T-cell (primary cell): ENCODE measurements at regions not wholly inside any gene's neighbourhood (a gene's known extent, or its start where the extent isn't known, plus 50 kb on each side); places are given as distances from the start of the nearest gene placed in this dataset.

Experiments used
- ATAC-seq, 4 experiments: fragments of 200-7000 bp in 3 of 4; fragments of 150-1000 bp in 1 of 4; cut with Tn5 transposase; replicated peaks in 1 of 4; 1 replicate in 3 of 4; 2 replicates in 1 of 4; pipeline ENCODE4 v1.10.0; 2021; ENCODE audit warnings: moderate library complexity in 3 of 4, mild to moderate bottlenecking in 2 of 4, moderate number of reproducible peaks in 1 of 4
- CTCF ChIA-PET, 2 donors: fragments of 300-600 bp; sonication (Branson Sonifier 250); formaldehyde crosslinking; loops; one replicate each; lab custom pipeline; 2022; ENCODE audit warnings: antibody characterized with exemption in 2 of 2; lab: Charles Lee
- POLR2A ChIA-PET, 2 donors: fragments of 300-600 bp; sonication (Branson Sonifier 250); formaldehyde crosslinking; loops; one replicate each; lab custom pipeline; 2022; ENCODE audit warnings: antibody characterized with exemption in 2 of 2; lab: Charles Lee
- DNase-seq, 35 experiments: peaks; one replicate each; pipeline versions ENCODE4 v3.0.0 to v3.0.0-alpha.2; 2013 to 2023
- H3K27ac ChIP-seq: one replicate; pipeline ENCODE4 v1.5.1; 2013; ENCODE audit warnings: low read length
- H3K27me3 ChIP-seq, 2 experiments: replicated peaks in 1 of 2; 1 replicate in 1 of 2; 2 replicates in 1 of 2; pipeline versions ENCODE4 v1.6.1 to v1.7.0; 2013; ENCODE audit warnings: low read length in 1 of 2, mixed read lengths in 1 of 2; ENCODE audit not compliant: control insufficient read depth in 2 of 2, insufficient read depth in 2 of 2; ENCODE audit errors: extremely low read depth in 1 of 2
- H3K36me3 ChIP-seq, 2 donors: 1 replicate in 1 of 2; 2 replicates in 1 of 2; pipeline versions ENCODE4 v1.6.1 to v1.7.0; 2013; ENCODE audit warnings: low read length in 1 of 2; ENCODE audit not compliant: control insufficient read depth in 2 of 2, insufficient read depth in 1 of 2; ENCODE audit errors: extremely low read depth in 1 of 2
- H3K4me1 ChIP-seq, 2 experiments: 1 replicate in 1 of 2; 2 replicates in 1 of 2; pipeline versions ENCODE4 v1.6.1 to v1.7.0; 2013; ENCODE audit warnings: low read length in 2 of 2, mixed read lengths in 1 of 2; ENCODE audit not compliant: insufficient read depth in 2 of 2, control insufficient read depth in 1 of 2; ENCODE audit errors: extremely low read depth in 1 of 2
- H3K4me3 ChIP-seq, 2 donors: 1 replicate in 1 of 2; 2 replicates in 1 of 2; pipeline versions ENCODE4 v1.5.1 to v1.7.0; 2013; ENCODE audit warnings: mild to moderate bottlenecking in 2 of 2, low read length in 1 of 2, moderate library complexity in 1 of 2; ENCODE audit not compliant: control insufficient read depth in 1 of 2; ENCODE audit errors: extremely low read depth in 1 of 2
- H3K9me3 ChIP-seq: 2 replicates; pipeline ENCODE4 v1.7.0; 2013
- H3K27ac Mint-ChIP-seq, 2 donors: one replicate each; pipeline ENCODE4 v1.8.0; 2020 to 2021; ENCODE audit warnings: mild to moderate bottlenecking in 2 of 2, mixed read lengths in 2 of 2
- H3K27me3 Mint-ChIP-seq, 2 donors: one replicate each; pipeline ENCODE4 v1.8.0; 2021 to 2022; ENCODE audit warnings: mixed read lengths in 2 of 2
- H3K36me3 Mint-ChIP-seq: one replicate; pipeline ENCODE4 v1.8.0; 2021; ENCODE audit warnings: mixed read lengths
- H3K4me1 Mint-ChIP-seq, 3 donors: one replicate each; pipeline ENCODE4 v1.8.0; 2020 to 2022; ENCODE audit warnings: mixed read lengths in 3 of 3, mild to moderate bottlenecking in 1 of 3
- H3K4me3 Mint-ChIP-seq, 3 donors: one replicate each; pipeline ENCODE4 v1.8.0; 2020 to 2022; ENCODE audit warnings: mild to moderate bottlenecking in 3 of 3, mixed read lengths in 3 of 3, moderate library complexity in 3 of 3
- H3K9me3 Mint-ChIP-seq, 3 donors: one replicate each; pipeline ENCODE4 v1.8.0; 2020 to 2022; ENCODE audit warnings: mixed read lengths in 3 of 3
- WGBS: methylation state at CpG from one replicate; pipeline ENCODE4 v1.1.5; 2013; ENCODE audit warnings: missing lambda C conversion rate; ENCODE audit not compliant: insufficient coverage; 5-methylcytosine and 5-hydroxymethylcytosine counted together

- ChIA-PET CTCF (no interaction called here), POLR2A (no interaction called here)
- no peak for ATAC-seq
- no peaks in the 10 kb centered on the region for H3K36me3 ChIP-seq
- no peak overlapping the region for H3K27ac ChIP-seq
- H3K9me3 ChIP-seq, result no peaks in the 10 kb centered on the region
- no peaks in the 10 kb centered on the region for H3K27me3 ChIP-seq
- no peak overlapping the region for H3K4me3 Mint-ChIP-seq
- 86% methylated on average over 1 of the region's 3 CpGs for WGBS
- no peaks in the 10 kb centered on the region for H3K27me3 Mint-ChIP-seq
- H3K27ac Mint-ChIP-seq, result no peak overlapping the region
- no peaks in the 10 kb centered on the region for H3K4me1 ChIP-seq
- peaks cover 4 to 31% (median 19%) of the 10 kb centered on the region in 3 donors for H3K9me3 Mint-ChIP-seq
- no peak for DNase-seq
- no peaks in the 10 kb centered on the region for H3K4me1 Mint-ChIP-seq
- no peak overlapping the region for H3K4me3 ChIP-seq
- H3K36me3 Mint-ChIP-seq, result no peaks in the 10 kb centered on the region
Observed at GRCh38 chr3:94776401-94776915, 713.6 kb downstream of the NSUN3 start.

DNA sequence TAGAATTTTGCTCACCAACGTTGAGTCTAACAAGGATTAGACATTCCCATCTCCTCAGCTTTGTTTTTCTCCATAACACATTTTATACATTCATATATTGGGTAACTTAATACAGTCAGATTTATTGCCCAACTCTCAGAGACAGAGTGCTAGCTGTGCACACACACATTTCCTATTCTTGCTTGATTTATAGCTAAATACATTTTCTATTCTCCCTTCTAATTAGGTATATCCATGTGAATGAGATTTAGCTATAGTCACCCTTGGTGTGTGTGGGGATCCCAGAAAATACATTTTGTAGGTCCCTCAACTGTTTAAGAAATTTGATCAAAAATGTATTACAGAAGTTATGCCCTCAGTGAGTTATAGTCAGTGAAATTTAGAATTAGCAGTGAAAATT lies 715.4 kb downstream of the NSUN3 start:
- POLR2A ChIA-PET, result interaction anchor here (0.6 to 0.7 kb wide), 2 partner anchors 9 to 98 kb away, joined by 3 to 7 read pairs; no protein-coding TSS in a partner anchor
- no CpG with 5 or more reads among the region's 1 CpG for WGBS
- Mint-ChIP-seq H3K36me3 (no peaks in the 10 kb centered on the region), H3K27me3 (no peaks in the 10 kb centered on the region), H3K4me3 (no peak overlapping the region), H3K4me1 (no peaks in the 10 kb centered on the region), H3K27ac (no peak overlapping the region), H3K9me3 (peaks cover 6 to 30% (median 11%) of the 10 kb centered on the region in 3 donors)
- ATAC-seq, result no peak
- Histone ChIP-seq H3K4me3 (no peak overlapping the region), H3K4me1 (no peaks in the 10 kb centered on the region), H3K9me3 (no peaks in the 10 kb centered on the region), H3K27ac (no peak overlapping the region), H3K36me3 (no peaks in the 10 kb centered on the region), H3K27me3 (no peaks in the 10 kb centered on the region)
- CTCF ChIA-PET, result no interaction called here
- no peak for DNase-seq

DNA sequence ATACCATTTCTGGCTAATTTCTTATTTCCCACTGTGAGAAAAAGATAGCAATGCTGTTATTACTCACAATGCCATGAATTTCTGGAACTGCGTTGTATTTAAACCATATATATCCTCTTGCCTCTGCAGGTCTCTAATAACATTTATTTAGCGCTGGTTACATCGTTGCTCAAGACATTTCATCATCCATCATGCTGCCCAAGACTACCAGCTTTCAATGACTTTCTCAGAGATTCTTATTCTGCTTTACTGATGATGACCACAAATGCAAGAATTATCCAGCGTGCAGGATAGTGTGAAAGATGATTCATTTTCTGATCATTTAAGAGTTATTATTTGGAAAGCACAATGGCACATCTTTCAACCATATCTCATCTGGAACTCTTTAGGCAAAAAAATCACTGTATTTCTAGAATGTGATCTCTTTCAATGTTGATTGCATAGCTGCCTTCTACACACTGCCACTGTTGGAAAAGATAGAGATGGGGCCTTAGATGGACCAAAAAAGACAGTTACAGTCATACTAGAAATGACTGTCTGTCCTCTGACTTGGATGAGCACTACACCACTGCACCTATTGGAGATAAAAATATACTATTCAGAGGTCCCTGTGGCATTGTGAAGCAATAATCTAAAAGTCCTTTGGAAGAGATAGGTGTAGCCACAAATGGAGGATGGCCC lies 716.1 kb downstream of the NSUN3 start:
- no peaks in the 10 kb centered on the region for H3K36me3 Mint-ChIP-seq

GRCh38 chr3:94779699-94780098 lies 716.8 kb downstream of the NSUN3 start:
- no peak for ATAC-seq
- WGBS, result no CpG with 5 or more reads among the region's 1 CpG
- no peak overlapping the region for H3K4me3 ChIP-seq

More for the DNA sequence above, 716.1 kb downstream of the NSUN3 start:
- H3K4me3 ChIP-seq, result no peak overlapping the region
- no peaks in the 10 kb centered on the region for H3K4me1 Mint-ChIP-seq
- no peaks in the 10 kb centered on the region for H3K27me3 ChIP-seq
- H3K27me3 Mint-ChIP-seq, result no peaks in the 10 kb centered on the region
- peaks cover 6 to 31% (median 11%) of the 10 kb centered on the region in 3 donors for H3K9me3 Mint-ChIP-seq
- no peak overlapping the region for H3K27ac ChIP-seq
- ChIA-PET POLR2A (no interaction called here), CTCF (no interaction called here)
- no peaks in the 10 kb centered on the region for H3K9me3 ChIP-seq
- no CpG with 5 or more reads among the region's 4 CpGs for WGBS
- no peak overlapping the region for H3K4me3 Mint-ChIP-seq
- DNase-seq, result no peak
- H3K27ac Mint-ChIP-seq, result no peak overlapping the region
- ATAC-seq, result no peak
- H3K36me3 ChIP-seq, result no peaks in the 10 kb centered on the region
- H3K4me1 ChIP-seq, result no peaks in the 10 kb centered on the region

GRCh38 chr3:94784274-94784673 lies 721.4 kb downstream of the NSUN3 start:
- H3K4me1 Mint-ChIP-seq, result no peaks in the 10 kb centered on the region

More at GRCh38 chr3:94779699-94780098, 716.8 kb downstream of the NSUN3 start:
- POLR2A ChIA-PET, result no interaction called here
- Mint-ChIP-seq H3K4me3 (no peak overlapping the region), H3K4me1 (no peaks in the 10 kb centered on the region), H3K27me3 (no peaks in the 10 kb centered on the region), H3K36me3 (no peaks in the 10 kb centered on the region), H3K27ac (no peak overlapping the region), H3K9me3 (peaks cover 6 to 31% (median 11%) of the 10 kb centered on the region in 3 donors)
- CTCF ChIA-PET, result no interaction called here
- Histone ChIP-seq H3K36me3 (no peaks in the 10 kb centered on the region), H3K9me3 (no peaks in the 10 kb centered on the region), H3K27me3 (no peaks in the 10 kb centered on the region), H3K27ac (no peak overlapping the region), H3K4me1 (no peaks in the 10 kb centered on the region)
- no peak for DNase-seq

GRCh38 chr3:94787066-94787465 lies 724.2 kb downstream of the NSUN3 start:
- H3K27ac Mint-ChIP-seq, result no peak overlapping the region
- DNase-seq, result no peak
- H3K4me1 Mint-ChIP-seq, result no peaks in the 10 kb centered on the region
- Histone ChIP-seq H3K9me3 (peaks cover 2% of the 10 kb centered on the region), H3K36me3 (no peaks in the 10 kb centered on the region), H3K27me3 (no peaks in the 10 kb centered on the region), H3K4me3 (no peak overlapping the region), H3K4me1 (no peaks in the 10 kb centered on the region), H3K27ac (no peak overlapping the region)
- no peak overlapping the region for H3K4me3 Mint-ChIP-seq
- no peaks in the 10 kb centered on the region for H3K36me3 Mint-ChIP-seq
- no peaks in the 10 kb centered on the region for H3K27me3 Mint-ChIP-seq
- H3K9me3 Mint-ChIP-seq, result peaks cover 0 to 13% (median 2%) of the 10 kb centered on the region in 3 donors
- WGBS, result no CpG with 5 or more reads among the region's 5 CpGs
- ChIA-PET CTCF (interaction anchor here in 1 of 2 donors (0.7 kb wide), 1 partner anchor 16 kb away, joined by 3 read pairs; no protein-coding TSS in a partner anchor), POLR2A (interaction anchor here in 1 of 2 donors (0.7 kb wide), 1 partner anchor 24 kb away, joined by 6 read pairs; no protein-coding TSS in a partner anchor)
- no peak for ATAC-seq

More at GRCh38 chr3:94784274-94784673, 721.4 kb downstream of the NSUN3 start:
- H3K9me3 Mint-ChIP-seq, result peaks cover under 1 to 10% (median 2%) of the 10 kb centered on the region in 3 donors
- ChIA-PET POLR2A (no interaction called here), CTCF (no interaction called here)
- H3K27ac ChIP-seq, result no peak overlapping the region
- H3K4me1 ChIP-seq, result no peaks in the 10 kb centered on the region
- H3K36me3 ChIP-seq, result no peaks in the 10 kb centered on the region
- H3K4me3 Mint-ChIP-seq, result no peak overlapping the region
- WGBS, result no CpG with 5 or more reads among the region's 4 CpGs
- ATAC-seq (no peak), DNase-seq (no peak)
- no peaks in the 10 kb centered on the region for H3K27me3 ChIP-seq
- H3K36me3 Mint-ChIP-seq, result no peaks in the 10 kb centered on the region
- H3K27ac Mint-ChIP-seq, result no peak overlapping the region
- no peaks in the 10 kb centered on the region for H3K27me3 Mint-ChIP-seq
- no peak overlapping the region for H3K4me3 ChIP-seq
- H3K9me3 ChIP-seq, result peaks cover 2% of the 10 kb centered on the region
